ENCODE measurements at regions not wholly inside any gene's neighbourhood (a gene's known extent, or its start where the extent isn't known, plus 50 kb on each side); places are given as distances from the start of the nearest gene placed in this dataset.
"Not testable (repeated sequence)": the region's sequence is repeated elsewhere in the genome, so short reads cannot be mapped to it uniquely, and the experiment has no call there.

GRCh38 chr15:67939588-67940323 is 99.9 kb upstream of the RNU6-1 start:
- no CpG with 5 or more reads among the region's 5 CpGs for WGBS (ENCODE audit: extremely low coverage, insufficient read length, low lambda C conversion rate)

More at GRCh38 chr15:67939588-67940323, 99.9 kb upstream of the RNU6-1 start:
- not testable (repeated sequence) for H3K14ac ChIP-seq (ENCODE audit: insufficient read depth, low read length); H4K20me1 ChIP-seq (ENCODE audit: control insufficient read depth, insufficient read depth, insufficient read length); H2BK5ac ChIP-seq (ENCODE audit: insufficient read length, low read length); H3K9me3 Mint-ChIP-seq; H3K4me2 ChIP-seq (ENCODE audit: insufficient read depth, insufficient read length, low read length); H3K36me3 Mint-ChIP-seq (ENCODE audit: insufficient read depth in 1 of 3, low read depth in 3 of 3); H2BK120ac ChIP-seq (ENCODE audit: low read depth, low read length, poor library complexity, severe bottlenecking); H3K27me3 ChIP-seq (ENCODE audit: insufficient read depth, low read length); H2BK20ac ChIP-seq (ENCODE audit: low read depth, low read length, poor library complexity, severe bottlenecking); H4K8ac ChIP-seq (replicated peaks; ENCODE audit: insufficient read length, low read depth, low read length); H3K27ac ChIP-seq (ENCODE audit: insufficient read length, low read depth, low read length); H3K4ac ChIP-seq (ENCODE audit: low read depth, low read length); H3K79me2 ChIP-seq (ENCODE audit: insufficient read depth, low read length); H3K9ac ChIP-seq (ENCODE audit: extremely low read depth, insufficient read length, low read length); H3K56ac ChIP-seq (ENCODE audit: insufficient read length, low read depth, low read length); H3K23ac ChIP-seq (ENCODE audit: insufficient read length, low read depth, low read length); H3K18ac ChIP-seq (ENCODE audit: insufficient read length, low read depth, low read length); H3K4me3 Mint-ChIP-seq; H3K23me2 ChIP-seq (ENCODE audit: insufficient read length, low read depth, low read length, poor library complexity, severe bottlenecking); H3K27me3 Mint-ChIP-seq (ENCODE audit: low read depth); H2BK12ac ChIP-seq (ENCODE audit: insufficient read length, low read depth, low read length); H3K27ac Mint-ChIP-seq; H3K4me1 ChIP-seq (ENCODE audit: insufficient read depth, low read length); DNase-seq; H4K5ac ChIP-seq (ENCODE audit: insufficient read length, low read depth, low read length); H3T11ph ChIP-seq (ENCODE audit: low read length); H3K79me1 ChIP-seq (ENCODE audit: insufficient read depth, low read depth, low read length, poor library complexity, severe bottlenecking); H2BK15ac ChIP-seq (ENCODE audit: low read depth, low read length); H4K91ac ChIP-seq (ENCODE audit: insufficient read length, low read depth, low read length); H2AFZ ChIP-seq (ENCODE audit: low read length); H3K9me3 ChIP-seq (ENCODE audit: control insufficient read depth, low read depth, low read length); H2AK5ac ChIP-seq (ENCODE audit: insufficient read length, low read length)
- peaks cover 14 to 15% of the 10 kb centered on the region in 2 experiments for H3K4me1 Mint-ChIP-seq
